Keratinocyte (primary cell): ENCODE measurements at regions not wholly inside any gene's neighbourhood (a gene's known extent, or its start where the extent isn't known, plus 50 kb on each side); places are given as distances from the start of the nearest gene placed in this dataset.

ENCODE experiments used
- EZH2 ChIP-seq: IDR thresholded peaks from one replicate; pipeline ENCODE4 v1.6.1; 2012; ENCODE audit warnings: inconsistent platforms, mild to moderate bottlenecking, low read length, moderate library complexity
- TF ChIP-seq, protein P1 (sequence below), 3 experiments: IDR thresholded peaks in 1 of 3; conservative IDR thresholded peaks in 1 of 3; optimal IDR thresholded peaks in 1 of 3; 2 replicates in 2 of 3; 3 replicates in 1 of 3; pipeline versions ENCODE3 to v1.5.1; 2011; ENCODE audit warnings: low read length in 3 of 3, mild to moderate bottlenecking in 3 of 3, moderate library complexity in 2 of 3, control low read depth in 1 of 3, inconsistent platforms in 1 of 3; ENCODE audit not compliant: insufficient read depth in 2 of 3; ENCODE audit errors: extremely low read depth in 1 of 3

- TF ChIP-seq, protein P1, sequence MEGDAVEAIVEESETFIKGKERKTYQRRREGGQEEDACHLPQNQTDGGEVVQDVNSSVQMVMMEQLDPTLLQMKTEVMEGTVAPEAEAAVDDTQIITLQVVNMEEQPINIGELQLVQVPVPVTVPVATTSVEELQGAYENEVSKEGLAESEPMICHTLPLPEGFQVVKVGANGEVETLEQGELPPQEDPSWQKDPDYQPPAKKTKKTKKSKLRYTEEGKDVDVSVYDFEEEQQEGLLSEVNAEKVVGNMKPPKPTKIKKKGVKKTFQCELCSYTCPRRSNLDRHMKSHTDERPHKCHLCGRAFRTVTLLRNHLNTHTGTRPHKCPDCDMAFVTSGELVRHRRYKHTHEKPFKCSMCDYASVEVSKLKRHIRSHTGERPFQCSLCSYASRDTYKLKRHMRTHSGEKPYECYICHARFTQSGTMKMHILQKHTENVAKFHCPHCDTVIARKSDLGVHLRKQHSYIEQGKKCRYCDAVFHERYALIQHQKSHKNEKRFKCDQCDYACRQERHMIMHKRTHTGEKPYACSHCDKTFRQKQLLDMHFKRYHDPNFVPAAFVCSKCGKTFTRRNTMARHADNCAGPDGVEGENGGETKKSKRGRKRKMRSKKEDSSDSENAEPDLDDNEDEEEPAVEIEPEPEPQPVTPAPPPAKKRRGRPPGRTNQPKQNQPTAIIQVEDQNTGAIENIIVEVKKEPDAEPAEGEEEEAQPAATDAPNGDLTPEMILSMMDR (optimal IDR thresholded peaks at IDR 0.05 in 1 of 3, IDR thresholded peaks at IDR 0.05 in 1 of 3, conservative IDR thresholded peaks at IDR 0.05 in 1 of 3; ENCODE audit: extremely low read depth in 1 of 3, insufficient read depth in 2 of 3, low read length in 3 of 3): peak in 2 of 3 experiments; percentile 11 to 41
- no peak for TF ChIP-seq EZH2
These were observed 203.0 kb upstream of the TBX18 start for GRCh38 chr6:84967389-84967788.
